Activated naive CD8-positive, alpha-beta T cell treated with anti-CD3 and anti-CD28 coated beads, Interleukin-2, amount 50 U/mL, for 24 hours (primary cell): ENCODE measurements at regions not wholly inside any gene's neighbourhood (a gene's known extent, or its start where the extent isn't known, plus 50 kb on each side); places are given as distances from the start of the nearest gene placed in this dataset.

Experiments used
- ATAC-seq: fragments of 150-1000 bp; cut with Tn5 transposase; one replicate; pipeline ENCODE4 v1.10.0; 2021
- DNase-seq: peaks from one replicate; pipeline ENCODE4 v3.0.0; 2021
- H3K27ac Mint-ChIP-seq: one replicate; pipeline ENCODE4 v1.8.0; 2021; ENCODE audit warnings: mild to moderate bottlenecking, mixed read lengths
- H3K27me3 Mint-ChIP-seq: one replicate; pipeline ENCODE4 v1.8.0; 2021; ENCODE audit warnings: mixed read lengths
- H3K36me3 Mint-ChIP-seq: one replicate; pipeline ENCODE4 v1.8.0; 2021; ENCODE audit warnings: low read depth, mixed read lengths
- H3K4me1 Mint-ChIP-seq: one replicate; pipeline ENCODE4 v1.8.0; 2021; ENCODE audit warnings: mixed read lengths
- H3K4me3 Mint-ChIP-seq: one replicate; pipeline ENCODE4 v1.8.0; 2021; ENCODE audit warnings: mild to moderate bottlenecking, moderate library complexity, mixed read lengths
- H3K9me3 Mint-ChIP-seq: one replicate; pipeline ENCODE4 v1.8.0; 2021; ENCODE audit warnings: mixed read lengths

DNA sequence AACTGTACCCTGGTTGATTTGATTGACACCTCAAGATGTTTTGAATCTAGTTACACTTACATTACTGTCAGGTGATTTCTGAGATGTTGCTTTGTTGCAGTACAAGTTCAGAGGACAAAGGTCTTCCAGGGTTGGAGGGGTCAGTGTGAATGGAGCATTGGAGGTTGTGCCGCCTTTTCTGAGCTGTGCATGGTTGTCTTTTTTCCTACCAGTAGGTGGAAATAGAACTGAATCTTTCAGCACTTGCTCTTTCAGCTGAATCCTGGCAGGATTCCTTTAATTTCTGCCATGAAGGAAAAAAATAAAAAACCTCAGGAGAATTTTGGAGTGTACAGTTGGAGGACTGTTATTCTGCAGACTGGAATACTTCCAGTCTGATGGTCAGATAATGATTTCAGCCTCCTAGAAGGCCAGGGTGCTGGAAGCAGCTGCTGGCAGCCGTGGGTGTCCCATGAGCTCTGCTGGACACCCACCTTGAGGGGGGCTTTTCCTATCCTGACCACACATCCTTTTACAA is 82.7 kb downstream of the PLCE1 start:
- no peaks in the 10 kb centered on the region for H3K9me3 Mint-ChIP-seq
- DNase-seq (no peak), ATAC-seq (no peak)
- peaks cover 5% of the 10 kb centered on the region for H3K27me3 Mint-ChIP-seq
- no peaks in the 10 kb centered on the region for H3K36me3 Mint-ChIP-seq
- no peaks in the 10 kb centered on the region for H3K4me1 Mint-ChIP-seq
- H3K4me3 Mint-ChIP-seq: no peak overlapping the region
- no peak overlapping the region for H3K27ac Mint-ChIP-seq

DNA sequence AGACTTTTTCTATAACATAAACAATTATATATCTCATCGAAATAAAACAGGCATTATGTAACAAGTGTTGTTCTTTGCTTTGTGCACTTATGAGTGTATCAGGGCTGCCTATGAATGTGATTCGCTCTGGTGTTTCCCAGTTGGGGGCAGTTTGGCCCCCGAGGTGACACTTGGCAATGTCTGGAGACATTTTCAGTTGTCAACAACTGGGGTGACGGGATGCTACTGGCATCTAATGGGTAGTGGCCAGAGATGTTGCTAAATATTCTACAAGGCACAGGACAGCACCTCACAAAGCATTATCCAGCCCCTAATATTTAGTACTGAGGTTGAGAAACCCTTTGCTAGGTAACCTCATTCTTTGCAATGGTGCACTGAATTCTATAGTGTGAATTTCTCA is 83.3 kb downstream of the PLCE1 start:
- ATAC-seq (no peak), DNase-seq (no peak)
- no peak overlapping the region for H3K27ac Mint-ChIP-seq
- H3K4me1 Mint-ChIP-seq: no peaks in the 10 kb centered on the region
- no peaks in the 10 kb centered on the region for H3K36me3 Mint-ChIP-seq
- H3K4me3 Mint-ChIP-seq: no peak overlapping the region
- H3K27me3 Mint-ChIP-seq: peaks cover 5% of the 10 kb centered on the region
- peaks cover 4% of the 10 kb centered on the region for H3K9me3 Mint-ChIP-seq

DNA sequence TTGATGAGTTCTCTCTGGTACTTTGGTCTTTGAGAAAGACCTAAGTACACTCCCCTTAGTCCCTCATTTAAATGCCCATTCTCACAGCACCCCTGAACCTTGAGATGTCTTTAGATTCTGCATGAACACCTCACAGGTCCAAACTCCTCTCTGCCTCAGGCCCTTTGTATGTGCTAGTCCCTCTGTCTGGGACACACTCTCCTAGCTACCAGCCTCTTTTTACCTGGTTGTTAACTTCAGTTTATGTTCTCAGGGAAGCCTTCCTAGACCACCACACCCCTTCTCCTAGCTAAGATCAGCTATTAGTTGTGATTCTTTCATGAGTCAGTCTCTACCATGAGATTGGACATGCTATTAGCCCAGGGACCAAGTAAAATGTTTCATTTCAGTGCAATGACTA is 86.4 kb downstream of the PLCE1 start:
- no peaks in the 10 kb centered on the region for H3K4me1 Mint-ChIP-seq
- no peaks in the 10 kb centered on the region for H3K27me3 Mint-ChIP-seq
- no peak for DNase-seq
- no peak overlapping the region for H3K27ac Mint-ChIP-seq
- no peaks in the 10 kb centered on the region for H3K36me3 Mint-ChIP-seq
- no peak overlapping the region for H3K4me3 Mint-ChIP-seq
- H3K9me3 Mint-ChIP-seq: peaks cover 4% of the 10 kb centered on the region
- ATAC-seq: no peak

DNA sequence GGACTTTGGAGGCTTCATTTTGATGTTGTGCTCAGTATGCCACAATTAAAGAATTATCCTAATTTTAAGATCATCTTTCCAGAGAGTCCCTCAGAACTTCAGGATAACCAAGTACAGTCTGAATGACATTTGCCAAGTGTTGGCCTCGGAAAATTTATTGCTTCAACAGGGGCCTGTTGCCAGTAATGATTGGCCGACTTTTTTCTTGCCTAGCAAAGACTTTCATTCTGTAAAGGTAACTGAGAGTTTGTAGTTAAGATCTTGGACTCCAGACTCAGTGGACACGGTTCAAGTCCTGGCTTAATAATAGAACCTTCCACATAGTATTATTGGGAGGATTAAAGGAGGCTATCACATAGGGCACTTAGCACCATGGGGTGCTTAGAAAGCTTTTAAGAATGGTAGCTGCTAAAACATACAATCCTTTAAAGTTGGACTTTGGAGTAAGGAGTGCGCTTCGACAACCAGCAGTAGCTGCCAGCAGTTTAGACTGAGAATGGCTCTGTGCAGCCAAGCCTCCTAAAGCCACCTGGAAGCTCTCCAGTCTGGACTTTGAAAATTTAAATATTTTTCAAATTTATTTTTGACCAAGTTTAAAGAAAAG is 90.0 kb downstream of the PLCE1 start:
- Mint-ChIP-seq H3K4me1 (no peaks in the 10 kb centered on the region), H3K27me3 (no peaks in the 10 kb centered on the region), H3K36me3 (no peaks in the 10 kb centered on the region), H3K27ac (no peak overlapping the region), H3K9me3 (peaks cover 4% of the 10 kb centered on the region), H3K4me3 (no peak overlapping the region)
- ATAC-seq (no peak), DNase-seq (no peak)

GRCh38 chr10:94084344-94084743 is 90.6 kb downstream of the PLCE1 start:
- no peak for DNase-seq
- Mint-ChIP-seq H3K4me3 (no peak overlapping the region), H3K36me3 (no peaks in the 10 kb centered on the region), H3K27me3 (no peaks in the 10 kb centered on the region), H3K9me3 (peaks cover 4% of the 10 kb centered on the region), H3K27ac (no peak overlapping the region), H3K4me1 (no peaks in the 10 kb centered on the region)
- no peak for ATAC-seq

GRCh38 chr10:94085288-94085687 is 91.6 kb downstream of the PLCE1 start:
- H3K36me3 Mint-ChIP-seq: no peaks in the 10 kb centered on the region

DNA sequence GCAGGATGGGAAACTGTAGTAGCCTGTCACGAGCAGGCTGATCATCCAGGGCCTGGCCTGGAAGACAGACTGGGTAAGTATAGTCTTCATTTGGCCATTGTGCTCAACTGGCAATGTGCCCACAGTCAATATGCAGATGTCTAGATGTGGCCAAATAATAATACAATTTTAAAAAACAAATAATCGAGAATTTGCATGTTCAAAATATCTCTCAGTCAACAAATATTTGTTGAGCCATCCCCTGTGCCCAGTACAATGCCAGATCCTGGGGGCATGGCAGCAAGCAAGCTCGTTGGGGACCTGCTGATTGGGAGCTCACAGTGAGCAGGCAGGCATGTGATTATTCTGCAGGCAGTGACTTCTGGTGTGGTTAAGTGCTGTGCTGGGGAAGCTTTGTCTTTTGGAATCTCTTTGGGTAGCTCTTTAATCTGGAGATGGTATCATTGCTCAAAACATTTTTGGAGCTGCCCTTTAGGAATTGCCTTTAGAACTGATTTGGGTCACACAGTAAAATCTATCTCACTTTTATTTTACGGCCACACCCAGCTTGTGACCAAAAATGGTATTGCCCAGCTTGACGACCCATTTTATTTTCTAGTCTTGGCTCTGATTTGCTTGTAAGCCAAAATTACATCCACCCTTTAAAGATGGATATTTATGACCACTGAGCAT is 92.2 kb downstream of the PLCE1 start:
- peaks cover 4% of the 10 kb centered on the region for H3K9me3 Mint-ChIP-seq
- no peaks in the 10 kb centered on the region for H3K4me1 Mint-ChIP-seq
- DNase-seq (no peak), ATAC-seq (no peak)
- H3K27me3 Mint-ChIP-seq: no peaks in the 10 kb centered on the region
- H3K4me3 Mint-ChIP-seq: no peak overlapping the region
- H3K36me3 Mint-ChIP-seq: no peaks in the 10 kb centered on the region
- H3K27ac Mint-ChIP-seq: no peak overlapping the region

More at GRCh38 chr10:94085288-94085687, 91.6 kb downstream of the PLCE1 start:
- no peak for ATAC-seq
- Mint-ChIP-seq H3K27me3 (no peaks in the 10 kb centered on the region), H3K9me3 (peaks cover 4% of the 10 kb centered on the region), H3K4me3 (no peak overlapping the region), H3K4me1 (no peaks in the 10 kb centered on the region), H3K27ac (no peak overlapping the region)
- no peak for DNase-seq

GRCh38 chr10:94088926-94089381 is 95.2 kb downstream of the PLCE1 start:
- no peaks in the 10 kb centered on the region for H3K4me1 Mint-ChIP-seq
- H3K4me3 Mint-ChIP-seq: no peak overlapping the region
- DNase-seq (no peak), ATAC-seq (no peak)
- H3K27me3 Mint-ChIP-seq: no peaks in the 10 kb centered on the region
- H3K27ac Mint-ChIP-seq: no peak overlapping the region
- H3K36me3 Mint-ChIP-seq: no peaks in the 10 kb centered on the region
- no peaks in the 10 kb centered on the region for H3K9me3 Mint-ChIP-seq

DNA sequence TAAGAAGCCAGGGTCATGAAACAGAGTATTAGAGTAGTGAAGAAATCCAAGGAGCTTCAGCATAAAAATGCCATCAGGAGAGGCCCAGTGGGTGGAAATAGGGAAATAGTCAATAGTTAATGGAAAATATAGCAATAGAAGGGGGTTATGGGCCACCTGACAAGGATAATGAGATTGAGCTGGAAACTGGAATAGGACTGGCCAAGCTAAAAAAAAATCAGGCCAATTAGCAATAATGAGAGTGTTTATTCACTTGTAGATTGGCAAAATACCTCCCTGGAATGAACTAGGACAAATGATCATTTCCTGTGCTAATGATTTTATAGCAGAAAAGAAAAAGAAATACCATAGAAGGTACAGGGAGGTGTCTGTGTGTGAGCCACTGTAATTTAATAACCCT is 97.9 kb downstream of the PLCE1 start:
- Mint-ChIP-seq H3K9me3 (no peaks in the 10 kb centered on the region), H3K4me3 (no peak overlapping the region), H3K36me3 (no peaks in the 10 kb centered on the region)

DNA sequence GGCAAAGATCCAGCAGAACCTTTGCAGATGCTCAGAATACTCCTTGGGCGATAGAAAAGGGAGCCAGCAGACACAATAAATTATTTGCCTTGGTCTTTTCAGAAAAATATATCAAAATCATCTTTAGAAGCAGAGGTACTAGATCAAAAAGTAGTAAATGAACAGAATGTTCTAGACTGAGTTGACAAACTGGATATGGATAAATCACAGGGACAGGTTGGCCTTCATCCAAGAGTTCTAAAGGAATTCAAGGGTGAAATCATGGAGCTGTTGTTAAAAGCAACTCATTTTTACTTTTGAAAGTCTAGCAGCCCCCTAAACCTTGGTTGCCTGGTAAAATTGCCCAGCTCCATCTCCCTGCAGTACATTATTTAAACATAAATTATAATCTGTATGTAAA is 99.1 kb downstream of the PLCE1 start:
- no peak overlapping the region for H3K27ac Mint-ChIP-seq
- H3K4me3 Mint-ChIP-seq: no peak overlapping the region
- peaks cover 5% of the 10 kb centered on the region for H3K27me3 Mint-ChIP-seq
- no peak for DNase-seq
- no peaks in the 10 kb centered on the region for H3K9me3 Mint-ChIP-seq
- no peaks in the 10 kb centered on the region for H3K36me3 Mint-ChIP-seq
- ATAC-seq: no peak
- no peaks in the 10 kb centered on the region for H3K4me1 Mint-ChIP-seq

More for the DNA sequence above, 97.9 kb downstream of the PLCE1 start:
- Mint-ChIP-seq H3K27me3 (no peaks in the 10 kb centered on the region), H3K4me1 (no peaks in the 10 kb centered on the region), H3K27ac (no peak overlapping the region)
- ATAC-seq (no peak), DNase-seq (no peak)

DNA sequence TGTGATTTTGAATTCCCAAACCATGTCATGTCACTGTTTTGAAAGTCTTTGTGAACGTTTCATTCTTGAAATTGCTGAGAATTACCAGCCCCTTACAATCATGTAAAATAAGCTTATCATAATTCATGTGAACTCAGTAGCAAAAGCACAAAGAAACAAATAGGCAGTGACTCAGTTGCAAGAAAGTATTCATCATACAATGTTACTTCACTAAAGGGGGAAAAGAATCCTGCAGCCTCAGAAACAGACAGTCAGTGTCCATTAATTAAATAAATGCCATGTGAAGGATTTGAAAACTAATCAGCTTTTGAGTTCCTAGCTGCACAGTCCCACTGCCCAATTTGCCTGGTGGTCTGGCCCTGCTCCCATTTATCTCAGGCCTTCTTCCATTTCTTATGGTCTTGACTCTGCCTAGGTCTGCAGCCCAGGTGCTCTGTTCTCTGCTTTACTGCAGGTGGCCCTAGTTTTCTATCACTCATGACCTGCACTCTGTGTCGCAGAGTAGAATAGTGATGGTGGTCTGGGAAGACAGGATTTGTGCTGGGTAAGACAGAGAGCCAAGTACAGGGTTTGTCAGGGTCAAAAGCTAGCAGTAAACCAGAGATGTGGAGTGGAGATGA is 99.7 kb downstream of the PLCE1 start:
- H3K4me1 Mint-ChIP-seq: no peaks in the 10 kb centered on the region
- H3K9me3 Mint-ChIP-seq: no peaks in the 10 kb centered on the region
- ATAC-seq: no peak
- no peak overlapping the region for H3K27ac Mint-ChIP-seq
- peaks cover 7% of the 10 kb centered on the region for H3K27me3 Mint-ChIP-seq
- H3K4me3 Mint-ChIP-seq: no peak overlapping the region
- no peak for DNase-seq
- H3K36me3 Mint-ChIP-seq: no peaks in the 10 kb centered on the region

DNA sequence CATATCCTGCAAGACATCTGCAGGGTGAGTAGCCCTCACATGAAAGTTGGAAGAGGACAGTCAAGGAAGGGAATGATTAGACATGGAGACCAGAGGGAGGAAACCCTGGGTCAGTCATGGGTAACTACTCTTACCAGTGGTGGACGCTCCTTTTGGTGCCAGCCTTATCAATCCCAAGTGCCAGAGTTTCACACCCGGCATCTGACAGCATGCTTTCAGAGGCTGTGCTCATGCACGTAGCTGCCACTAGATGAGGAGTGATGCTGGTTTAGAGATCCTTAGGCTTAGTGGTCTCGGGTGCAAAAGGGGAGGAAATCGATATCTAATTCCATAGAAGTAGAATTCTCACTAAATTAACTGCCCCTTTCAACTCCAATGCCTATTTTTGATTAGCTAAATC is 100.8 kb downstream of the PLCE1 start:
- Mint-ChIP-seq H3K27me3 (peaks cover 8% of the 10 kb centered on the region), H3K36me3 (no peaks in the 10 kb centered on the region), H3K27ac (no peak overlapping the region), H3K4me3 (no peak overlapping the region), H3K9me3 (no peaks in the 10 kb centered on the region), H3K4me1 (no peaks in the 10 kb centered on the region)
- no peak for DNase-seq
- ATAC-seq: no peak

DNA sequence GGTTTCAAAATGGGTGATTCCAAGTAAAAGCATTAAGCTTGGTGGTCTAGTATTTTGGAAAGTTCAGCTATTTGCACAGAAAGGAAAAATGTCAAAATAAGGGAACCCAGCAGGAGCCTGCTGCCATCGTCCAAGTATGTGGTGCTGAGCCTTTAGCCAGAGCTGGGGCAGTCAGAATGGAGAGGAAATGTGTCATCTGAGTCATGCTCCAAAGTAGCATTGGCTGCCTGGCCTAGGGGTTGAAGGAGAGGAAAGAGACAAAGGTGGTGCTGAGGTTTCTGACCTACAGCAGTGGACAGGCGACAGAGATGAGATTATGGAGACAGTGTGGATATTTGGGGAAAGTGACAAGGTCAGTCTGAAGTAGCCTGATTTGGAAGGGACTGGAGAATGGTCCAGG is 103.9 kb downstream of the PLCE1 start:
- DNase-seq (no peak), ATAC-seq (no peak)
- no peak overlapping the region for H3K4me3 Mint-ChIP-seq
- no peaks in the 10 kb centered on the region for H3K36me3 Mint-ChIP-seq
- no peak overlapping the region for H3K27ac Mint-ChIP-seq
- peaks cover 12% of the 10 kb centered on the region for H3K27me3 Mint-ChIP-seq
- no peaks in the 10 kb centered on the region for H3K9me3 Mint-ChIP-seq
- no peaks in the 10 kb centered on the region for H3K4me1 Mint-ChIP-seq

GRCh38 chr10:94098896-94099295 is 105.2 kb downstream of the PLCE1 start:
- DNase-seq (no peak), ATAC-seq (no peak)
- no peak overlapping the region for H3K4me3 Mint-ChIP-seq
- no peak overlapping the region for H3K27ac Mint-ChIP-seq
- peaks cover 12% of the 10 kb centered on the region for H3K27me3 Mint-ChIP-seq
- no peaks in the 10 kb centered on the region for H3K9me3 Mint-ChIP-seq
- no peaks in the 10 kb centered on the region for H3K36me3 Mint-ChIP-seq
- H3K4me1 Mint-ChIP-seq: no peaks in the 10 kb centered on the region

DNA sequence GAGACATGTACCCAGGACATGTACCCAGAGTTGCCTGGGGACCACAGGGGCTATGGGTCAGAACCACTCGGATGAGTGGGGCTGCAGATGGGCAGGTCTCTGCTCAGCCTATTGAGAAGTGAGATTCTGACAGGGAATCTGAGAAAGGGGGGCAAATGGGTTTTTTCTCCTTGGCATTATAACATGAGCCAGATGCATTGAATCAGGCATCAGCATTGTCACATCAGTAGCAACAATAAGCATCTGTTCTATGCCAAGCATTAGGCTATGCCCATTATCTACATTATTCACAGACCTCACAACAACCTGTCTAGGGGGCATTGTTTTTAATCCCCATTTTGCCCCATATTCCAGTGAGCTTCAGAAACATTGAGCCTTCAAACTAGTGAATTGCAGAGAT is 108.2 kb downstream of the PLCE1 start:
- H3K27ac Mint-ChIP-seq: no peak overlapping the region
- H3K4me1 Mint-ChIP-seq: no peaks in the 10 kb centered on the region
- H3K36me3 Mint-ChIP-seq: no peaks in the 10 kb centered on the region

More for the DNA sequence above, 108.2 kb downstream of the PLCE1 start:
- H3K4me3 Mint-ChIP-seq: no peak overlapping the region
- DNase-seq: no peak
- no peaks in the 10 kb centered on the region for H3K9me3 Mint-ChIP-seq
- peaks cover 12% of the 10 kb centered on the region for H3K27me3 Mint-ChIP-seq
- no peak for ATAC-seq
